IMR-90 (cell line): ENCODE measurements at regions not wholly inside any gene's neighbourhood (a gene's known extent, or its start where the extent isn't known, plus 50 kb on each side); places are given as distances from the start of the nearest gene placed in this dataset.

Source experiments
- ATAC-seq: fragments of 200-7000 bp; cut with Tn5 transposase; 2 replicates; pipeline ENCODE4 v1.9.1; 2020; ENCODE audit warnings: low read depth, mild to moderate bottlenecking, moderate library complexity
- BruUV-seq: library from RNA; stranded (reverse); fragments of 400-500 nt; replicated peaks from 2 replicates; lab custom pipeline; 2021; lab: Mats Ljungman, UMichigan
- CTCF ChIA-PET: fragments of 300-600 bp; formaldehyde crosslinking; extraction: SDS; loops from one replicate; lab custom pipeline; 2021; ENCODE audit warnings: antibody characterized with exemption; lab: Yijun Ruan, JAX
- POLR2A ChIA-PET: fragments of 300-600 bp; sonication (Branson Sonifier 250); formaldehyde crosslinking; loops from one replicate; lab custom pipeline; 2022; ENCODE audit warnings: antibody characterized with exemption; ENCODE audit not compliant: unreplicated experiment; lab: Charles Lee
- DNase-seq: peaks from one replicate; pipeline ENCODE4 v3.0.0; 2013
- H2AFZ ChIP-seq: replicated peaks from 2 replicates; pipeline ENCODE3; 2013; ENCODE audit warnings: low read length, mild to moderate bottlenecking; ENCODE audit not compliant: poor library complexity
- H2AK5ac ChIP-seq: 2 replicates; pipeline ENCODE4 v1.6.1; 2013; ENCODE audit warnings: low read depth, low read length, inconsistent platforms
- H2AK9ac ChIP-seq: replicated peaks from 2 replicates; pipeline ENCODE3; 2013; ENCODE audit warnings: mild to moderate bottlenecking, low read depth, low read length, moderate library complexity; ENCODE audit not compliant: poor library complexity
- H2BK120ac ChIP-seq: 2 replicates; pipeline ENCODE4 v1.6.1; 2013; ENCODE audit warnings: low read depth, low read length, inconsistent platforms
- H2BK15ac ChIP-seq: 3 replicates; pipeline ENCODE4 v1.6.1; 2013; ENCODE audit warnings: low read depth, low read length, inconsistent platforms
- H2BK20ac ChIP-seq: 2 replicates; pipeline ENCODE4 v1.6.1; 2013; ENCODE audit warnings: low read depth, mild to moderate bottlenecking, inconsistent platforms, low read length, moderate library complexity
- H2BK5ac ChIP-seq: 2 replicates; pipeline ENCODE4 v1.6.1; 2013; ENCODE audit warnings: mild to moderate bottlenecking, low read depth, low read length, inconsistent platforms; ENCODE audit not compliant: poor library complexity, severe bottlenecking
- H3K14ac ChIP-seq: replicated peaks from 2 replicates; pipeline ENCODE4 v1.6.1; 2013; ENCODE audit warnings: low read depth, low read length, inconsistent platforms
- H3K18ac ChIP-seq: 2 replicates; pipeline ENCODE4 v1.6.1; 2013; ENCODE audit warnings: low read depth, low read length, control low read depth
- H3K23ac ChIP-seq: 2 replicates; pipeline ENCODE4 v1.6.1; 2013; ENCODE audit warnings: low read depth, low read length, inconsistent platforms
- H3K27ac ChIP-seq: 2 replicates; pipeline ENCODE4 v1.5.1; 2013; ENCODE audit warnings: mild to moderate bottlenecking, control low read depth, low read length; ENCODE audit not compliant: insufficient read depth
- H3K27me3 ChIP-seq: 2 replicates; pipeline ENCODE4 v1.6.1; 2013; ENCODE audit warnings: low read length; ENCODE audit not compliant: control insufficient read depth, insufficient read depth
- H3K36me3 ChIP-seq: 2 replicates; pipeline ENCODE4 v1.6.1; 2013; ENCODE audit warnings: low read length, mixed read lengths; ENCODE audit not compliant: control insufficient read depth, insufficient read depth
- H3K4ac ChIP-seq: 2 replicates; pipeline ENCODE4 v1.6.1; 2013; ENCODE audit warnings: low read depth, low read length, inconsistent platforms
- H3K4me1 ChIP-seq: 2 replicates; pipeline ENCODE4 v1.6.1; 2013; ENCODE audit warnings: low read length, mixed read lengths; ENCODE audit not compliant: control insufficient read depth, insufficient read depth
- H3K4me2 ChIP-seq: 2 replicates; pipeline ENCODE4 v1.6.1; 2013; ENCODE audit warnings: low read depth, mild to moderate bottlenecking, control low read depth, low read length, moderate library complexity
- H3K4me3 ChIP-seq: 2 replicates; pipeline ENCODE4 v1.5.1; 2013; ENCODE audit warnings: low read depth, mild to moderate bottlenecking, control low read depth, low read length, moderate library complexity; ENCODE audit not compliant: insufficient read depth
- H3K56ac ChIP-seq: 2 replicates; pipeline ENCODE4 v1.6.1; 2013; ENCODE audit warnings: low read length, inconsistent platforms; ENCODE audit not compliant: insufficient read depth; ENCODE audit errors: extremely low read depth
- H3K79me1 ChIP-seq, 2 experiments: 2 replicates each; pipeline ENCODE4 v1.6.1; 2013; ENCODE audit warnings: low read length in 2 of 2, inconsistent platforms in 1 of 2, low read depth in 1 of 2
- H3K9ac ChIP-seq: 2 replicates; pipeline ENCODE4 v1.6.1; 2013; ENCODE audit warnings: low read depth, low read length, control low read depth
- H3K9me1 ChIP-seq: 2 replicates; pipeline ENCODE4 v1.6.1; 2013; ENCODE audit warnings: low read length, inconsistent platforms; ENCODE audit not compliant: insufficient read depth
- H3K9me3 ChIP-seq: 2 replicates; pipeline ENCODE4 v1.6.1; 2013; ENCODE audit warnings: low read length; ENCODE audit not compliant: control insufficient read depth, insufficient read depth
- H4K20me1 ChIP-seq: 2 replicates; pipeline ENCODE4 v1.6.1; 2013; ENCODE audit warnings: low read length, inconsistent platforms; ENCODE audit not compliant: insufficient read depth
- H4K5ac ChIP-seq: 2 replicates; pipeline ENCODE4 v1.6.1; 2013; ENCODE audit warnings: mild to moderate bottlenecking, low read depth, low read length, control low read depth
- H4K8ac ChIP-seq, 2 experiments: 2 replicates each; pipeline ENCODE4 v1.6.1; 2013; ENCODE audit warnings: low read depth in 2 of 2, low read length in 2 of 2, control low read depth in 1 of 2, inconsistent platforms in 1 of 2
- H4K91ac ChIP-seq: 2 replicates; pipeline ENCODE4 v1.6.1; 2013; ENCODE audit warnings: low read depth, low read length, inconsistent platforms; ENCODE audit not compliant: insufficient read depth
- BHLHE40 ChIP-seq: fragments of 150-350 bp; IDR thresholded peaks from 2 replicates; pipeline ENCODE4 v1.6.1; 2016; ENCODE audit warnings: mild to moderate bottlenecking, low read depth, low read length
- MXI1 ChIP-seq: IDR thresholded peaks from 2 replicates; pipeline ENCODE4 v1.6.1; 2012; ENCODE audit warnings: low read depth, mild to moderate bottlenecking, low read length, moderate library complexity, borderline replicate concordance
- USF2 ChIP-seq: fragments of 150-350 bp; IDR thresholded peaks from 2 replicates; pipeline ENCODE4 v1.6.1; 2017; ENCODE audit warnings: mild to moderate bottlenecking, antibody characterized with exemption, low read length, low read depth
- WGBS, 2 experiments: methylation state at CpG; one replicate each; pipeline versions ENCODE4 v1.1.5 to v1.1.7; 2013; ENCODE audit warnings: missing lambda C conversion rate in 2 of 2; ENCODE audit not compliant: insufficient read length in 1 of 2; ENCODE audit errors: extremely low coverage in 2 of 2; 5-methylcytosine and 5-hydroxymethylcytosine counted together
- dilution Hi-C: fragments of 300-500 bp; cut with HindIII; formaldehyde crosslinking; loops from one replicate; pipeline ENCODE4 v1.14.3; 2018; ENCODE audit warnings: low sequenced_read_pairs; ENCODE audit not compliant: unreplicated experiment
- in situ Hi-C: fragments of 300-500 bp; cut with MboI; formaldehyde crosslinking; loops from 3 replicates; pipeline ENCODE4 v1.14.3; 2019; ENCODE audit warnings: low sequenced_read_pairs, inconsistent platforms, mixed read lengths
- intact Hi-C: fragments of 100-400 bp; cut with micrococcal nuclease; formaldehyde crosslinking; loops from 2 replicates; pipeline ENCODE4 v1.10.0; 2022
- TF ChIP-seq, protein P1 (sequence below): fragments of 150-350 bp; IDR thresholded peaks from 2 replicates; pipeline ENCODE4 v1.6.1; 2016; ENCODE audit warnings: low read depth, mild to moderate bottlenecking, low read length, moderate library complexity, borderline replicate concordance
- TF ChIP-seq, protein P2 (sequence below): conservative IDR thresholded peaks from 2 replicates; pipeline ENCODE4 v1.5.1; 2012; ENCODE audit warnings: mild to moderate bottlenecking, low read depth, low read length, improper control_type of control experiment

- POLR2A ChIA-PET, result no interaction called here
- in situ Hi-C loops, result no loop called here
Observed at GRCh38 chr2:107354175-107354574, 468.2 kb upstream of the ST6GAL2 start.

More at GRCh38 chr2:107354175-107354574, 468.2 kb upstream of the ST6GAL2 start:
- Histone ChIP-seq H3K4ac (no peak overlapping the region), H3K36me3 (no peaks in the 10 kb centered on the region), H3K9ac (no peak overlapping the region), H3K23ac (no peak overlapping the region), H3K9me1 (no peaks in the 10 kb centered on the region), H3K14ac (no peak overlapping the region), H3K79me1 (no peaks in the 10 kb centered on the region), H2BK15ac (no peak overlapping the region), H3K9me3 (peaks cover 5% of the 10 kb centered on the region; the same call in 1 of the 2 replicates), H3K4me2 (no peak overlapping the region), H2AFZ (no peak overlapping the region), H3K18ac (no peak overlapping the region), H2BK120ac (no peak overlapping the region), H4K8ac (no peak overlapping the region), H3K56ac (no peak overlapping the region), H2BK5ac (no peak overlapping the region), H4K20me1 (no peaks in the 10 kb centered on the region), H2AK5ac (no peak overlapping the region), H4K91ac (no peak overlapping the region), H2AK9ac (no peak overlapping the region), H3K4me3 (no peak overlapping the region), H3K4me1 (no peaks in the 10 kb centered on the region), H3K27me3 (no peaks in the 10 kb centered on the region), H2BK20ac (no peak overlapping the region), H3K27ac (no peak overlapping the region), H4K5ac (no peak overlapping the region)
- no TSS peak for BruUV-seq
- intact Hi-C loops (no loop called here), dilution Hi-C loops (no loop called here)
- CTCF ChIA-PET, result no interaction called here
- ATAC-seq (no peak), DNase-seq (no peak)
- WGBS, 2 experiments, result no CpG with 5 or more reads among the region's 3 CpGs
- TF ChIP-seq USF2 (no peak), BHLHE40 (no peak), MXI1 (no peak)
- TF ChIP-seq, protein P1, sequence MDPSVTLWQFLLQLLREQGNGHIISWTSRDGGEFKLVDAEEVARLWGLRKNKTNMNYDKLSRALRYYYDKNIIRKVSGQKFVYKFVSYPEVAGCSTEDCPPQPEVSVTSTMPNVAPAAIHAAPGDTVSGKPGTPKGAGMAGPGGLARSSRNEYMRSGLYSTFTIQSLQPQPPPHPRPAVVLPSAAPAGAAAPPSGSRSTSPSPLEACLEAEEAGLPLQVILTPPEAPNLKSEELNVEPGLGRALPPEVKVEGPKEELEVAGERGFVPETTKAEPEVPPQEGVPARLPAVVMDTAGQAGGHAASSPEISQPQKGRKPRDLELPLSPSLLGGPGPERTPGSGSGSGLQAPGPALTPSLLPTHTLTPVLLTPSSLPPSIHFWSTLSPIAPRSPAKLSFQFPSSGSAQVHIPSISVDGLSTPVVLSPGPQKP, result no peak
- TF ChIP-seq, protein P2, sequence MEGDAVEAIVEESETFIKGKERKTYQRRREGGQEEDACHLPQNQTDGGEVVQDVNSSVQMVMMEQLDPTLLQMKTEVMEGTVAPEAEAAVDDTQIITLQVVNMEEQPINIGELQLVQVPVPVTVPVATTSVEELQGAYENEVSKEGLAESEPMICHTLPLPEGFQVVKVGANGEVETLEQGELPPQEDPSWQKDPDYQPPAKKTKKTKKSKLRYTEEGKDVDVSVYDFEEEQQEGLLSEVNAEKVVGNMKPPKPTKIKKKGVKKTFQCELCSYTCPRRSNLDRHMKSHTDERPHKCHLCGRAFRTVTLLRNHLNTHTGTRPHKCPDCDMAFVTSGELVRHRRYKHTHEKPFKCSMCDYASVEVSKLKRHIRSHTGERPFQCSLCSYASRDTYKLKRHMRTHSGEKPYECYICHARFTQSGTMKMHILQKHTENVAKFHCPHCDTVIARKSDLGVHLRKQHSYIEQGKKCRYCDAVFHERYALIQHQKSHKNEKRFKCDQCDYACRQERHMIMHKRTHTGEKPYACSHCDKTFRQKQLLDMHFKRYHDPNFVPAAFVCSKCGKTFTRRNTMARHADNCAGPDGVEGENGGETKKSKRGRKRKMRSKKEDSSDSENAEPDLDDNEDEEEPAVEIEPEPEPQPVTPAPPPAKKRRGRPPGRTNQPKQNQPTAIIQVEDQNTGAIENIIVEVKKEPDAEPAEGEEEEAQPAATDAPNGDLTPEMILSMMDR, result no peak
